H1 (cell line): ENCODE measurements at regions not wholly inside any gene's neighbourhood (a gene's known extent, or its start where the extent isn't known, plus 50 kb on each side); places are given as distances from the start of the nearest gene placed in this dataset.

Experiments
- CBX8 ChIP-seq: fragments of 300-800, 300-1000 bp; sonication (generic); IDR thresholded peaks from 2 replicates; pipeline ENCODE4 v1.7.1; 2016; ENCODE audit warnings: low read depth, low read length, borderline replicate concordance
- EZH2 ChIP-seq: fragments of 200-600 bp; sonication (generic); IDR thresholded peaks from 2 replicates; pipeline ENCODE4 v1.7.1; 2012; ENCODE audit warnings: low read depth, mild to moderate bottlenecking, moderate library complexity, low read length, inconsistent platforms; ENCODE audit not compliant: severe bottlenecking
- GABPA ChIP-seq: IDR thresholded peaks from 2 replicates; pipeline ENCODE4 v1.6.1; 2011; ENCODE audit warnings: mild to moderate bottlenecking, low read length, moderate library complexity, borderline replicate concordance; ENCODE audit not compliant: insufficient read depth
- GTF2F1 ChIP-seq: IDR thresholded peaks from 2 replicates; pipeline ENCODE4 v1.6.1; 2012; ENCODE audit warnings: low read depth, low read length, improper control_type of control experiment, borderline replicate concordance
- KDM1A ChIP-seq: fragments of 200-600, 300-600 bp; sonication (generic); IDR thresholded peaks from 2 replicates; pipeline ENCODE4 v1.7.1; 2016; ENCODE audit warnings: mild to moderate bottlenecking, low read length, borderline replicate concordance
- SIRT6 ChIP-seq: IDR thresholded peaks from one replicate; pipeline ENCODE4 v1.7.1; 2012; ENCODE audit warnings: low read length, inconsistent platforms
- USF2 ChIP-seq: IDR thresholded peaks from 2 replicates; pipeline ENCODE4 v1.6.1; 2011; ENCODE audit warnings: low read length, improper control_type of control experiment

- no peak for TF ChIP-seq GTF2F1
- TF ChIP-seq CBX8: no peak
- no peak for TF ChIP-seq EZH2
- TF ChIP-seq KDM1A: no peak
- TF ChIP-seq GABPA: no peak
- TF ChIP-seq USF2: no peak
- TF ChIP-seq SIRT6: no peak
Observed at GRCh38 chr5:73304381-73304780, 131.4 kb downstream of the TMEM174 start (continued).
